NCI-H446 treated with DMSO at 0.1 percent for 48 hours (cell line): ENCODE measurements at regions not wholly inside any gene's neighbourhood (a gene's known extent, or its start where the extent isn't known, plus 50 kb on each side); places are given as distances from the start of the nearest gene placed in this dataset.
A peak's percentile ranks its signal among the peaks of the same experiment; 100 is the strongest.

Experiments
- DNase-seq: peaks from one replicate; lab custom pipeline; 2025; lab: John Stamatoyannopoulos, UW

- DNase-seq, result no peak
Measured at GRCh38 chr14:53549956-53550355, 396.8 kb upstream of the DDHD1 start.

- DNase-seq, result no peak
Measured at GRCh38 chr14:53547593-53547992, 394.5 kb upstream of the DDHD1 start.

DNA sequence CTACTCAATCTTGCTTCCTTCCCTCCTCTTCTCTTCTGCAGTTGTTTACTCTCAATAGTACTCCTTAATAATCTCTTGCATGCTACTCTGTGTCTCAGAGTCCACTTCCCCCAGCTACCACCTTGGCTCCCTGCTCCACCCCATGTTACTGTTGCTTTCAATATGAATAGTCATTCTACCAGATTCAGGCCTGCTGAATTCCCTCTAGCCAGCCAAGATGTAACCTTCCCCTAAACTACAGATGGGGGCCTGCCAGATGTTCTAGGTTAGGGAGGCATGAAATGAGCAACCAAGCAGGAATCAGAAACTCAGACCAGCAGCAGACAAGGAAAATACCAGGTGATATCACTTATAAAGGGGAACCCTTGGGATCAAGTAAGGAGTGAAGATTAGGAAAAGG lies 392.1 kb upstream of the DDHD1 start:
- no peak for DNase-seq

DNA sequence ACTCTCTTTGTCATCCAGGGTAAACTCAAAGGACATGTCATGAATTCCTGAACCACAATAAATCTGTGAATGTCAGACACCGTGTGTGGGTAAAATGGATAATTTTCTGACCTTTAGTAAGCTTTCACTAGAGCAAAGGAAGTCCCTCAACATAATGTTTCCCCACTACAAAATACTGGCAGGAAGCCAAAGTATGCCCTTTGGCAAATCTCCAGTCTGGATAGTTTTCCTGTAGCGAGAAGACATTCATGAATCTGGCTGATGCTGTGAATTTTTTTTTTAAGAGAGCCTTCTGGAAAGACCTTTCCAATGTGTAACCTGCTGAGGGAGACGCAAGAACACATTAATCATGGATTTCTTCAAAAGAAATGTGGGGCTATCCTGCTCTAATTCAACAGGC lies 389.6 kb upstream of the DDHD1 start:
- peak; percentile 81 for DNase-seq

GRCh38 chr14:53541411-53541810 lies 388.3 kb upstream of the DDHD1 start:
- DNase-seq, result no peak

- DNase-seq, result peak; percentile 64
Measured at GRCh38 chr14:53539489-53540126, 386.5 kb upstream of the DDHD1 start.

- DNase-seq, result no peak
Measured at GRCh38 chr14:53538316-53538881, 385.3 kb upstream of the DDHD1 start.

- DNase-seq, result no peak
Measured at GRCh38 chr14:53537422-53538315, 384.5 kb upstream of the DDHD1 start.

- no peak for DNase-seq
Measured at GRCh38 chr14:53536446-53536845, 383.3 kb upstream of the DDHD1 start.

- DNase-seq, result no peak
Measured at GRCh38 chr14:53534841-53535240, 381.7 kb upstream of the DDHD1 start.

DNA sequence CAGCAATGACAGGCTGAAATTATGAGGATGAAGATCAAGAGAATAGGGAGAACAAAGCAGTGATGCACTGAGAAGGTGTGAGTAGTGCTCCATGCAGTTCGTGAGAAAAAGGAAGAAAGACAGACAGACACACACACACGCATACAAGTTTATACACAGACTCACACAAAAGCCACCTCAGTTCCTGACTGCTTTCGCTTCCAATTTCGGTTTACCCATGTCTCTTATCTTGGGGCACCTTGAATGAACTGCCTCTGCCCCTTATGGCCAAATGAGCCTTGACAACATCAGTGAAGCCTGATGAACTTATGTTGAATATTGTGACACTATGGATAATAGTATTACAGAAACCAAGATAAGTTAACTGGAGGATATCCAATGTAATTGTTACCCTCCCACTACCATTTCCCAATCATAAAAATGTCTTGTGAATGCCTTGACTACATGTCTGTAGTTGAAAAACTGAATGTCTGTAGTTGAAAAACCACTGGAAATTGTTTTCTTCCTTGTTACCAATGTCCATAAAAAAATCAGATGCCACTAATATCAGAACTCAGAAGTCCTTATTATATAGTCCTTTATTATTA lies 380.4 kb upstream of the DDHD1 start:
- no peak for DNase-seq

- DNase-seq, result no peak
Measured at GRCh38 chr14:53532853-53533252, 379.7 kb upstream of the DDHD1 start.

DNA sequence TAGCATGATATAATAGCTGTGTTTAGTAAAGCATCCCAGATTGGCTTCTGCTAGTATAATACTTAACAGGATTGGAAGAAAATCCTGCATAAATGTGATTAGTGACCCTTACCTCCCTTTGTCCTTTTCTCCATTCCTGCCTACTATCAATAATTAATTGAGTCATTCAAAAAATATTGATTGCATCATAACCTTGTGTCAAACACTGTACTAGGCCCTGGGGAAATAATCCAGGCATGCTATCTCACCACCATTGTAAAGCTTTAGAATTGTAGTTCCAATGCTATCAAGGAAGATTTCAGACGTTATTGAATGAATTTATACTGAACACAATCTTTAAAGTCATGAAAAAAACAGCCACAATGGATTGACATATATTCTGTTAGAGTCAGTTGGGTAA lies 378.6 kb upstream of the DDHD1 start:
- DNase-seq, result no peak

GRCh38 chr14:53531156-53531555 lies 378.0 kb upstream of the DDHD1 start:
- no peak for DNase-seq

DNA sequence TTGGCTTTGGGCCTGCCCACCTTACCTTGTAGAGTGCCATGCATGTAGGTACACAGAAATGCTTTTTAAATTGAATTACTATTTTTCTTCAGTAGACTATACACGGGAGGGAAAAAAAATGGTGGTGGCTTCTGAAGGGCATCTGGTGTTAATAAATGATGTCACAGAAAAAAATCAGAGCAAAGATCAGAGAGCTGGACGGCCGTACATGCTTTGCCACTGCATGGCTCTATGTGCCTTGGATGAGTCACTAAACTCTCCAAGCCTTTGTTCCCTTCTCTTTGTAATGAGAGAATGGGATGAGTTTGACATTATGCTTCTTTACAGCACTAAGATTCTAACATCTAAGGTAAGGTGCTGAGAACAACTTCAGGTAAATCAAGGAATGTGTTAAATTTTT lies 376.4 kb upstream of the DDHD1 start:
- no peak for DNase-seq

GRCh38 chr14:53528185-53528671 lies 375.1 kb upstream of the DDHD1 start:
- no peak for DNase-seq

- no peak for DNase-seq
Measured at GRCh38 chr14:53526200-53526599, 373.1 kb upstream of the DDHD1 start.

GRCh38 chr14:53525608-53526007 lies 372.5 kb upstream of the DDHD1 start:
- no peak for DNase-seq

- no peak for DNase-seq
Measured at GRCh38 chr14:53524391-53524790, 371.3 kb upstream of the DDHD1 start.

DNA sequence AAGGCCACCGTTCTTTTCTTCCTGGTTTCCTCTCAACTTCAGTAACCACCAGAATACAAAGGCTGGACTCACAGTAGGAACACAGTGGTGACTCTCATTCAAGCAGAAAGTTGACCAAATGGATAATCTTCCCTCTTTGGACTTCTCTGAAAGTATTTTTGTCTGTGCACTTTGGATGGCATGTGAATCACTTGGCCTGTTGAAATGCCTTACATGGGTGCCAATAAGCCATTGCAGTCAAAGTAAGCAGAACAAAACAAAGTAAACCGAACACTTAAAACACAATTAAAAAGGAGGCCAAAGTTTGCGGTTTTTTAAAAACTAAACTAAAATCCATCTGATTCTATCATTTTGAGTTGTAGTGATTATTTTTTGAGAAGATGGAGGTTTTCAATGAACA lies 370.1 kb upstream of the DDHD1 start:
- DNase-seq, result no peak

DNA sequence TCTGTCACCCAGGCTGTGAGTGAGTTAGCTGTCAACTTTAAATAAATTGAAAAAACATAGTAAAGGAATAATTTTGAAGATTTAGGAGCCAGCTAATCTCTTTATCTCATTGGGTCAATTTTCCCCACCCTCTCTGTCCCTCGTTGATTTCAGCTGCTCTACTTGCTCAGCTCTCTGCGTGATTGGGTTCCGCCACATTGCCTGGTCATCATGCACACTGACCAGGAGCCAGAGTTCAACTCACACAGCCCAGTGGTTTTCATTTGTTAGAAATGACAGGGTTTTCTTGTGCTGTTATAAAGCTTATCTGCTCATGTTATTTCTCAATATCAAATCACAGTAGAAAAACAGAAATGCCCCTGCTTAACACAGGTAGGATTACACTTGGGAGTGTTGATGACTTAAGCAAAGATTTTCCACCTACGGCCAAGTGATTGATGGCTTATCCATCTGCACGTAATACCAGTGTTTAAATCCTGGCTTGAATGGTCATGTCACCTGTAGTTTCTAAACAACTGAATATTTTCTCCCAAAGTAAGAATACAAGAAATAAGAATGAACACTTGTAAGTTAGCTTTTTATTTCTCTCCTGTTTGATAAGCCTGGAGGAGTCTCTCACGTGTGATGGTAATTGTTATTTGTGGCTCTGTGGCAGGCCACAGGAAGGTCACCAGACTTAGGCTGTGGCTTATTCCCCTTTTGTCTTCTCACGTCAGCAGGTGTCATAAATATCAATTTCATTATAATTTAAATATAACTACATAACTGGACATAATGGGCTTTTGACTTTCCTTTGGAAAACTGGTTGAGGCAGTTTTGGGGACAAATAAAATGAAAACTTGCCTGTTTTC lies 367.2 kb upstream of the DDHD1 start:
- no peak for DNase-seq

DNA sequence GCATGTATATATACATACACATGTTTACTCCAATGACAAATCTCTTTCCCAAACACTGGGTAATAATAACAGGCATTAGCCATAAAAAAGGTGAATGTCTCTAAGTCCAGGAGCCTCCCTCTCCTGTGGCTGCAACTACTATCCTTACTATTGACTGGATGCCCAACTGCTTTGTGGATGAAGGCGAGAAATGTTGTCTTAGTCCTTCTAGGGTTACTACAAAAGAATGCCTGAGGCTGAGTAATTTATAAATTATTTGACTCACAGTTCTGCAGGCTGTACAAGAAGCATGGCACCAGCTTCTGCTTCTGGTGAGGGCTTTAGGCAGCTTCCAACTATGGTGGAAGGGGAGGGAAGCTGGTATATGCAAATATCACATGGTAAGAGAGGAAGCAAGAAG lies 366.0 kb upstream of the DDHD1 start:
- DNase-seq, result no peak
